GM19023 (cell line): ENCODE measurements at regions not wholly inside any gene's neighbourhood (a gene's known extent, or its start where the extent isn't known, plus 50 kb on each side); places are given as distances from the start of the nearest gene placed in this dataset.
"Not testable (repeated sequence)": the region's sequence is repeated elsewhere in the genome, so short reads cannot be mapped to it uniquely, and the experiment has no call there.

Source experiments
- ATAC-seq: cut with Tn5 transposase; IDR thresholded peaks from one replicate; pipeline ENCODE4 v1.9.1; 2021; ENCODE audit warnings: mild to moderate bottlenecking, moderate library complexity; ENCODE audit not compliant: unreplicated experiment

- ATAC-seq: no peak
These were observed 216.9 kb downstream of the CAVIN4 start for GRCh38 chr9:100794738-100795269.

- no peak for ATAC-seq
These were observed 224.6 kb upstream of the PLPPR1 start for GRCh38 chr9:100803956-100804355.

GRCh38 chr9:100811643-100812042 lies 216.9 kb upstream of the PLPPR1 start:
- no peak for ATAC-seq

- no peak for ATAC-seq
These were observed 214.7 kb upstream of the PLPPR1 start for GRCh38 chr9:100813871-100814270.

- no peak for ATAC-seq
These were observed 208.5 kb upstream of the PLPPR1 start for GRCh38 chr9:100819980-100820379.

GRCh38 chr9:100833035-100833434 lies 195.5 kb upstream of the PLPPR1 start:
- not testable (repeated sequence) for ATAC-seq

GRCh38 chr9:100838857-100839256 lies 189.7 kb upstream of the PLPPR1 start:
- ATAC-seq: no peak

GRCh38 chr9:100848726-100849125 lies 179.8 kb upstream of the PLPPR1 start:
- ATAC-seq: no peak

GRCh38 chr9:100852088-100852487 lies 176.4 kb upstream of the PLPPR1 start:
- ATAC-seq: no peak

- no peak for ATAC-seq
These were observed 172.3 kb upstream of the PLPPR1 start for GRCh38 chr9:100856238-100856637.

GRCh38 chr9:100865111-100865510 lies 163.4 kb upstream of the PLPPR1 start:
- no peak for ATAC-seq

GRCh38 chr9:100865648-100866047 lies 162.9 kb upstream of the PLPPR1 start:
- no peak for ATAC-seq

- ATAC-seq: no peak
These were observed 159.2 kb upstream of the PLPPR1 start for GRCh38 chr9:100869326-100869725.

- ATAC-seq: no peak
These were observed 148.6 kb upstream of the PLPPR1 start for GRCh38 chr9:100879884-100880283.

GRCh38 chr9:100880284-100880683 lies 148.2 kb upstream of the PLPPR1 start:
- no peak for ATAC-seq

- no peak for ATAC-seq
These were observed 144.0 kb upstream of the PLPPR1 start for GRCh38 chr9:100884518-100884917.

- no peak for ATAC-seq
These were observed 138.2 kb upstream of the PLPPR1 start for GRCh38 chr9:100890321-100890720.

- no peak for ATAC-seq
These were observed 117.3 kb upstream of the PLPPR1 start for GRCh38 chr9:100911273-100911672.

GRCh38 chr9:100913257-100913656 lies 115.3 kb upstream of the PLPPR1 start:
- no peak for ATAC-seq

- no peak for ATAC-seq
These were observed 114.3 kb upstream of the PLPPR1 start for GRCh38 chr9:100914266-100914665.

- ATAC-seq: no peak
These were observed 109.0 kb upstream of the PLPPR1 start for GRCh38 chr9:100919506-100919905.

- no peak for ATAC-seq
These were observed 102.2 kb upstream of the PLPPR1 start for GRCh38 chr9:100926366-100926765.

- ATAC-seq: no peak
These were observed 100.8 kb upstream of the PLPPR1 start for GRCh38 chr9:100927763-100928162.
